ELF-1 (cell line): ENCODE measurements at regions not wholly inside any gene's neighbourhood (a gene's known extent, or its start where the extent isn't known, plus 50 kb on each side); places are given as distances from the start of the nearest gene placed in this dataset.

ENCODE experiments used
- DNase-seq: peaks from one replicate; pipeline ENCODE4 v3.0.0-alpha.2; 2016; ENCODE audit warnings: low read depth, low spot score

DNA sequence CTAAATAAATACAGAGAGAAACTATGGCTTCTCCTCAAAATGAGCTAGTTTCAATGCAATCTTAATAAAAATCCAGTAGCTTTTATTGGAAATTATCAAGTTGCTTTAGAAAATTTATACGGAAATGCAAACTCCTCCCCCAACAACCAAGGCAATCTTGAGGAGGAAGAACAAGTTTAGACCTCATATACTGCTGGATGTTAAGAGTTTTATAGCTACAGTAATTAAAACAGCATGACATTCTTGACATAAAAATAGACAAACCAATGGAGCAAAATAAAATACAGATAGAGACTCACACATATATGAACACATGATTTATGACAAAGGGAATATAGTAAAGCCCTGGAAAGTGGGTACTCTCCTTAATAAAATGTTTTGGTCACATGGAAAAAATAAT lies 368.7 kb downstream of the C12orf75 start:
- DNase-seq: no peak

- no peak for DNase-seq
These were observed 374.3 kb downstream of the C12orf75 start for GRCh38 chr12:105704787-105705186.

- no peak for DNase-seq
These were observed 374.7 kb downstream of the C12orf75 start for GRCh38 chr12:105705235-105705634.

GRCh38 chr12:105705765-105706164 lies 375.3 kb downstream of the C12orf75 start:
- DNase-seq: peak; percentile 23

- DNase-seq: peak; percentile 85
These were observed 376.0 kb downstream of the C12orf75 start for GRCh38 chr12:105706321-105706972.

- no peak for DNase-seq
These were observed 376.5 kb downstream of the C12orf75 start for GRCh38 chr12:105706973-105707334.

DNA sequence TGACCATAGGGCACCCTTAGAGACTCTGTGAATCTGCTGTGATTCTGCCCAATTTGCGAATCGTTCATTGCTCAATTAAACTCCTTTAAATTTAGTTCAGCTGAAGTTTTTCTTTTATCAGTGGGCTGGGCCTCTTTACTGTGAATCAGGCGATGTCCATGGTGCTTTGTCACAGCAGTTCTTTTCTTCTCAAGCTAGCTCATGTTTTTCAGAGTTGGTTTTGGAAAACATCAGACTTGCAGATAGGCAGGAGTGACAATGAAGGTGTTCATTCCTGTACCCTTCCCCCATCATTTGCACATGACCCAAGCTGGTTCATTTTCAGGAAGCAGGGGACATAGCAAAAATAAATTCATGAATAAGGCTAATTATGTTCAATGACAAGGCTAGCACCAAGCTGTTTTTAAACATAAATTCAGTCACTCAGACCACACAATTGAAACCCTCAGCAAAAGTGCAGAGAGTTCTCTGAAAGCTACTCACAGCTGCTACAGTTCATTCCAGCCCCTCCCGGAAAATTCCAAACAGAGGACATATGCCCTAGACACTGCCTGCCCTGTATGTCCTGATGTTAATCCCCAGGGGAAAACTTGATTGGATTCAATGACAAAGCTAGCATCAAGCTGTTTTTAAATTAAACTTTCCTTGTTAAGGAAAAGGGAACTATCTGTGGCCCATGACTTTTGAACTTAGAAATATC lies 383.3 kb downstream of the C12orf75 start:
- no peak for DNase-seq

DNA sequence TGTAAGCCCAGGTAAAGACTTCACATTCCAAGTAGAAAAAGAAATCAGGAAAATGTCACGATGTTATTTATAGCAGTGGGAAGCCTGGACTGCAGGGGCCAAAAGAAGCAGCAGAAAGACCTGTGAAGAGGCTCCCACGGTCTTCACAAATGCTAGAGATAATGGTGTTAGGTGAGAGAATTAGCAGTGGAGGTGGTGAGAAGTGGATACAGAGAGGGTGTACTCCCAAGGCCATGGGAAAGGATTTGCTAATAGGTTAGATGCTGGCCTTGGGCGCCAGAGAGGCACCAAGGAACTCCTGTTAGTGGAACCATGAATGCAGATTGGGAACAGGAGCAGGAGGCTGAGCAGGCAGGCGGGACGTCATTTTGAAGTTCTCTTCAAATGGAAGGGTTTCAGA lies 386.1 kb downstream of the C12orf75 start:
- DNase-seq: no peak

GRCh38 chr12:105721051-105721825 lies 390.7 kb downstream of the C12orf75 start:
- DNase-seq: no peak

DNA sequence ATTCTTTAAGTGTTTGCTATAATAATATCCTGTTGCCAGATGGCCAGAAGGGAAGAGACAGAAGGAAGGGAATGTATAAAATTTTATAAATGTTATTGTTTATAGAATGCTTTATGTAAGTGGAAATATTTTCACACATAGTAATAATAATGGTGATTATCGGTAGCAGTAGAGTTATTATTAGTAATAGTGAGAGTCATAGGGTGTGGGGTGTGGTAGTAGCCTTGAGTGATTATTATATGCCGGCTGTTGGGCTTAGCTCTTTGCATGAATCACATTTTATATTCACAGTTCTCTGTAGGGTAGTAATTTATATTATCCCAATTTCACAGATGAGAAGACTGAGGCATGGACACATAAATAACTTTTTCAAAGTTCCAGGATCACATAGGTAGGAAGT lies 391.4 kb downstream of the C12orf75 start:
- no peak for DNase-seq

DNA sequence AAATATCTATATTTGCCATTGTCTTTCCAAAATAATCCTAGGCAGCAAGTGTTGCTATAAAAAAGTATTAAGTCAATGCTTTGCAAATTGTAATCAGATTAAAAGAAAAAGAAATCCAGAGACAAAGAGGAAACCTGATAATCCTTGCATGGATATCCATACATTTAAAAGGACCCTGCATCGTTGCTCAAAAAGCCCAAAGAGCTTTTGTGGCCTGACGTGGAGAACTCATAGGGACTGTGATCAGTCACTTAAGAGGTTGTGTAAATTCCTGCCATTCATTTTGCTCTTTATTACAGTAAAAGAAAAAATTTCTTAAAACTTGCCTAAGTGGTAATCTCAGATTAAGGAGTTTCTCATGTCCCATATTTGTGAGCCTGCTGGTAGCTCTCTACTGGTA lies 392.6 kb downstream of the C12orf75 start:
- no peak for DNase-seq

DNA sequence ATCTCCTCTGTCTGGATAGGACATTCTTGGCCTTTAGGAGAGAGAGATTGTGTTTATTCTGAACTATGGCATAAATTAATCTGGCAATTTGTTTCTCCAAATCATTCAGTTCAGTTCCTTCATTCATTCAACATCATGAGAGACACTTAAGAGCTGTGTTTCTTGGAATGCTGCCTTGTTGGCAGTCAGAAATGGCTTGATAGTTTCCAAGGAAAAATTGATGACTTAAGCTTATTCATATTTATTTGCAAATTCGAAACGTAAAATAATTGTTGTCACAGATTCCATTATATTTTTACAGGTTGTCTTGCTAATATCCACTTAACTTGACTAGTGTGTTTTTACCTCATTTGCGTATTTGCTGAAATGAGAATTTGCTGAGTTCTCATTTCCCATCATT lies 393.0 kb downstream of the C12orf75 start:
- DNase-seq: no peak

DNA sequence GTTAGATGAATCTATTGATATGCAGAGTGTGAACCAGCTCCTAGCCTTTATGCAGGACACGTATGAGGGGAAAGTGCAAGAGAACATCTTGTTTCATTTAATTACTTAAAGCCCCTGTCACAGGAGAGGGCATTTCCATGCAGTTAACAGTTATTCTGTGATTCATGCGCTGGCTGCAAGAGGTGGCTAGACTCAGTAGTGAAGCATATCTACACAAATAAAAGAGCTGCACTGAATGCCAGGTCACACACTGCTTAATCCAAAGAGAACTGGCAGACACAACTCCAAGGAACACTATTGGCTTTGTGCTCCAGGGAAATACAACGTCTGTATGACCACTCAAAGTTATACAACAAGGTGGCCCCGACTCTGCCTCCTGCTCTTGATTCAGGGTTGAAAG lies 394.1 kb downstream of the C12orf75 start:
- DNase-seq: no peak

DNA sequence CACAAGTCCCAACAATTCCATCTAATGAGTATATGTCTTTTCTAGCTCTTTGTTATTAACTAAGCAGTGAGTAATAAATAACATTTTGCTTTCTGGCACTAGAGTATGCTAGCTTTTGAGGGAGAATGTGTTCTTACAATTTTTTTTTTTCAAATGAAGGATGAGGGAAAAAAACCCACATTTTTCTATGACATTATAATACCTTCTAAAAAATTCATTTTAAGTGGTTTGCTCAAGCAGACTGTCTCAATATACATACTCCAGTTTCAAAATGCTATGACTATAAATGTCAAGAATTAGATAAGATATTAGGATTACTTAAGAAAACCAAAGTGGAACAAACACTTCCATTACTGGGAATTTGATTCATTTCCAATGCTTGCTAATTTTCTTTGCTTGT lies 394.6 kb downstream of the C12orf75 start:
- DNase-seq: no peak

GRCh38 chr12:105729181-105729771 lies 398.8 kb downstream of the C12orf75 start:
- DNase-seq: no peak

- DNase-seq: no peak
These were observed 399.4 kb downstream of the C12orf75 start for GRCh38 chr12:105729926-105730325.

DNA sequence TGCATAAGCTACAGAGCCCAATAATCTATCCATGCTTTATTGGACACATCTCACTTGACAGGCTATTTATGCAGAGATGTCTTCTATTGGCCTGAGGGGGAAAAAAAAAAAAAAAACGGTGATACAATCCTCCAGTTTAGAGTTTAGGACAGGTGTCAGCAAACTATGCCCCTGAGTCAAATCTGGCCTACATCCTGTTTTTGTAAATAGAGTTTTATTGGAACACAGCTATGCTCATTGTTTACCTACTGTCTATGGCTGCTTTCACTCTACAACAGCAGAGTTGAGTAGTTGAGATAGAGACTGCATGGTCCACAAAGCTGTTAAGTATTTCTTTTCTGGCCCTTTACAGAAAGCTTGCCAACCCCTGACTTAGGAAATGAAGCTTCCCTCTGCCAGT lies 403.1 kb downstream of the C12orf75 start:
- no peak for DNase-seq

- peak; percentile 30 for DNase-seq
These were observed 402.3 kb downstream of the NUAK1 start for GRCh38 chr12:105736498-105736897.

DNA sequence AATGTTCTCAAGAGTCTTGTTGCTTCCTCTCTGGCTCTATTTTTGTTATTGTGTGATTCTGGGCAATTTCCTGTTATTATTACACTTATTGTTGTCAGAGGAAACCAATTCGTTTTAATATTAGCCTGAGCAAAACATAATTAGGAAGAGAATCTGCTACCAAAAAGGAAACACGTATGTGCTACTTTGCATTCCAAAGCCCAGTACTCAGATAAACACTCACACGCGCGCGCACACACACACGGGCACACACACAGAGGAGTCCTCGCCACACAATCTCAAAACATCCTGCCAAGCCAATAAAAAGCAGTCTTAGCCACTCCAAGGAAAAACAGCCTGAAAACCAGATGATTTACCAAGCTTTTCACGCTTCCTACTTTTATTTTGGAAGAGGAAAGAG lies 400.7 kb downstream of the NUAK1 start:
- no peak for DNase-seq

- DNase-seq: peak; percentile 27
These were observed 398.4 kb downstream of the NUAK1 start for GRCh38 chr12:105740369-105740768.

DNA sequence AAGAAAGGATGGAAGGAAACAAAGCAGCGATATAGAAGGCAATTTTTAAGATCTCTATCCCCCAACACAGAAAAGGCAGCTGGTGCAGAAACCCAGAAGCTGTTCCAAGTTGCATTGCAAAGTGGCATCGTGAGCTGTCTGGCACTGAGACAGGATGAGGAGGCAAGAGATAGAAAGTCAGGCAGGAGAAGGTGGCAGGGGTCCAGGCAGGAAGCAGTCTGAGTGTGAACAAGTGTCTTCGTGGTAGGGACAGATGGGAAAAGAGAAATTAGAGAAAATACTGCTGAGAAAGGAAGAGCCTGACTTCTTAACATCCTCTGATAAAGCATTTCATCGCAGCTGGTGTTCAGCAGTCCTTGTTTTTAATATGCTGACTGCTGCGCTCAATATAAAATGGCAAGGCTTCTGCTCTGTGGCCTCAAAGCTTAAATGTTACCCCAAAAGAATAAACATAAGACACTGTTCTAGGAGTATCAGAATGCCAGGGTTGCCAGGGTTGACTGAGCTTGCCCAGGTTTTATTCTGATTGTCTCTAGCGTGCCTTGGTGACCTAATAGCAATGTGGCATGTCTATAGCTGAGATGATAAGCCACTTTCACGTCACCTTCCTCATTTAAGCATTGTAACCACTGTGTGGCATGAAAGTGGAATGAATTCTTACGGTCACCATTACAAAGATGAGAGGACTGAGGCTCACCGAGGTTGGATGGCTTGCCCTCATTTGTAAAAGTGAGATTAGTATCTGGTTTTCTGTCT lies 397.6 kb downstream of the NUAK1 start:
- DNase-seq: no peak
